Panc1 (cell line): ENCODE measurements at regions not wholly inside any gene's neighbourhood (a gene's known extent, or its start where the extent isn't known, plus 50 kb on each side); places are given as distances from the start of the nearest gene placed in this dataset.

ENCODE experiments used
- POLR2AphosphoS5 ChIP-seq: IDR thresholded peaks from 2 replicates; pipeline ENCODE4 v1.6.1; 2012; ENCODE audit warnings: mild to moderate bottlenecking, low read depth, low read length, moderate library complexity
- SIN3A ChIP-seq: IDR thresholded peaks from 2 replicates; pipeline ENCODE4 v1.6.1; 2012; ENCODE audit warnings: low read depth, mild to moderate bottlenecking, low read length, moderate library complexity, borderline replicate concordance; ENCODE audit not compliant: insufficient read depth
- TCF7L2 ChIP-seq: IDR thresholded peaks from 2 replicates; pipeline ENCODE4 v1.6.1; 2011; ENCODE audit warnings: mild to moderate bottlenecking, low read depth, low read length, inconsistent platforms
- TF ChIP-seq, protein P1 (sequence below): fragments of 450-650 bp; IDR thresholded peaks from 2 replicates; pipeline ENCODE4 v1.5.1; 2017; ENCODE audit warnings: mild to moderate bottlenecking
- TF ChIP-seq, protein P2 (sequence below), 2 experiments: IDR thresholded peaks; 2 replicates each; pipeline ENCODE4 v1.6.1; 2011 to 2012; ENCODE audit warnings: low read depth in 2 of 2, control low read depth in 1 of 2, low read length in 1 of 2, mild to moderate bottlenecking in 1 of 2, moderate library complexity in 1 of 2; ENCODE audit not compliant: insufficient read depth in 1 of 2

DNA sequence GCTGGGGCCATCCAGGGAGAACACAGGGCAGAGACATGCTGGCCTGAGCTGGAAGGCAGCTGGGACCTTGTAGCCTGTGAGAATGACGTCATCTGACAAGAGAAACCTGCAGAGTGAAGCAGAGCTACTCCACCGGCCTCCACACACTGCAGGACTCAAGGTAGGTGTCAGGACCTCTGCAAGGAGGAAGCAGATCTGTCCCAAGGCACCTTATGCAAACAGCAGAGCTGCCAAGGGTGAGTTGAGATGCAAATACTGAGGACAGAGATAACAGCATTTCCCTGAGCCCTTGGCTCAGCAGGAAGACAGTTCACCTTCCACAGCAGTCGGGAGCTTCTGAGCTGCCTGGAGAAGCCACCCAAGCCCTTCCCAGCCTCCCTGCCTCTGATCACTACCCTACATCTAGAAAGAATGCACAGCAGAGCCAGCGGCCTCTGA is 51.9 kb upstream of the IGSF9B start:
- TF ChIP-seq, protein P1, sequence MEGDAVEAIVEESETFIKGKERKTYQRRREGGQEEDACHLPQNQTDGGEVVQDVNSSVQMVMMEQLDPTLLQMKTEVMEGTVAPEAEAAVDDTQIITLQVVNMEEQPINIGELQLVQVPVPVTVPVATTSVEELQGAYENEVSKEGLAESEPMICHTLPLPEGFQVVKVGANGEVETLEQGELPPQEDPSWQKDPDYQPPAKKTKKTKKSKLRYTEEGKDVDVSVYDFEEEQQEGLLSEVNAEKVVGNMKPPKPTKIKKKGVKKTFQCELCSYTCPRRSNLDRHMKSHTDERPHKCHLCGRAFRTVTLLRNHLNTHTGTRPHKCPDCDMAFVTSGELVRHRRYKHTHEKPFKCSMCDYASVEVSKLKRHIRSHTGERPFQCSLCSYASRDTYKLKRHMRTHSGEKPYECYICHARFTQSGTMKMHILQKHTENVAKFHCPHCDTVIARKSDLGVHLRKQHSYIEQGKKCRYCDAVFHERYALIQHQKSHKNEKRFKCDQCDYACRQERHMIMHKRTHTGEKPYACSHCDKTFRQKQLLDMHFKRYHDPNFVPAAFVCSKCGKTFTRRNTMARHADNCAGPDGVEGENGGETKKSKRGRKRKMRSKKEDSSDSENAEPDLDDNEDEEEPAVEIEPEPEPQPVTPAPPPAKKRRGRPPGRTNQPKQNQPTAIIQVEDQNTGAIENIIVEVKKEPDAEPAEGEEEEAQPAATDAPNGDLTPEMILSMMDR, result no peak
- TF ChIP-seq SIN3A (no peak), POLR2AphosphoS5 (no peak), TCF7L2 (no peak)
- TF ChIP-seq, protein P2, sequence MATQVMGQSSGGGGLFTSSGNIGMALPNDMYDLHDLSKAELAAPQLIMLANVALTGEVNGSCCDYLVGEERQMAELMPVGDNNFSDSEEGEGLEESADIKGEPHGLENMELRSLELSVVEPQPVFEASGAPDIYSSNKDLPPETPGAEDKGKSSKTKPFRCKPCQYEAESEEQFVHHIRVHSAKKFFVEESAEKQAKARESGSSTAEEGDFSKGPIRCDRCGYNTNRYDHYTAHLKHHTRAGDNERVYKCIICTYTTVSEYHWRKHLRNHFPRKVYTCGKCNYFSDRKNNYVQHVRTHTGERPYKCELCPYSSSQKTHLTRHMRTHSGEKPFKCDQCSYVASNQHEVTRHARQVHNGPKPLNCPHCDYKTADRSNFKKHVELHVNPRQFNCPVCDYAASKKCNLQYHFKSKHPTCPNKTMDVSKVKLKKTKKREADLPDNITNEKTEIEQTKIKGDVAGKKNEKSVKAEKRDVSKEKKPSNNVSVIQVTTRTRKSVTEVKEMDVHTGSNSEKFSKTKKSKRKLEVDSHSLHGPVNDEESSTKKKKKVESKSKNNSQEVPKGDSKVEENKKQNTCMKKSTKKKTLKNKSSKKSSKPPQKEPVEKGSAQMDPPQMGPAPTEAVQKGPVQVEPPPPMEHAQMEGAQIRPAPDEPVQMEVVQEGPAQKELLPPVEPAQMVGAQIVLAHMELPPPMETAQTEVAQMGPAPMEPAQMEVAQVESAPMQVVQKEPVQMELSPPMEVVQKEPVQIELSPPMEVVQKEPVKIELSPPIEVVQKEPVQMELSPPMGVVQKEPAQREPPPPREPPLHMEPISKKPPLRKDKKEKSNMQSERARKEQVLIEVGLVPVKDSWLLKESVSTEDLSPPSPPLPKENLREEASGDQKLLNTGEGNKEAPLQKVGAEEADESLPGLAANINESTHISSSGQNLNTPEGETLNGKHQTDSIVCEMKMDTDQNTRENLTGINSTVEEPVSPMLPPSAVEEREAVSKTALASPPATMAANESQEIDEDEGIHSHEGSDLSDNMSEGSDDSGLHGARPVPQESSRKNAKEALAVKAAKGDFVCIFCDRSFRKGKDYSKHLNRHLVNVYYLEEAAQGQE (IDR thresholded peaks at IDR 0.05; ENCODE audit: insufficient read depth in 1 of 2, low read depth in 2 of 2, low read length in 1 of 2), result no peak
